A549 (cell line): ENCODE measurements at regions not wholly inside any gene's neighbourhood (a gene's known extent, or its start where the extent isn't known, plus 50 kb on each side); places are given as distances from the start of the nearest gene placed in this dataset.
"Not testable (repeated sequence)": the region's sequence is repeated elsewhere in the genome, so short reads cannot be mapped to it uniquely, and the experiment has no call there.

Source experiments
- CEBPB ChIP-seq, 2 experiments: fragments of >200 bp in 1 of 2; sonication (Bioruptor Twin) in 1 of 2; formaldehyde crosslinking in 1 of 2; IDR thresholded peaks; 2 replicates each; pipeline ENCODE4 v1.6.1; 2012 to 2016
- CHD2 ChIP-seq: fragments of 150-350 bp; IDR thresholded peaks from 2 replicates; pipeline ENCODE4 v1.6.1; 2014; ENCODE audit warnings: low read length; ENCODE audit not compliant: partially characterized antibody
- CTCF ChIP-seq: fragments of >200 bp; sonication (Bioruptor Twin); formaldehyde crosslinking; IDR thresholded peaks from 3 replicates; pipeline ENCODE4 v1.5.1; 2016
- HDAC2 ChIP-seq: fragments of 200-600 bp; sonication (generic); IDR thresholded peaks from 2 replicates; pipeline ENCODE4 v1.6.1; 2016
- MAFK ChIP-seq: fragments of 450-650 bp; IDR thresholded peaks from 2 replicates; pipeline ENCODE4 v1.6.1; 2014; ENCODE audit not compliant: partially characterized antibody
- NR3C1 ChIP-seq: fragments of >200 bp; sonication (Bioruptor Twin); formaldehyde crosslinking; IDR thresholded peaks from 3 replicates; pipeline ENCODE4 v1.6.1; 2017
- POLR2A ChIP-seq: IDR thresholded peaks from 2 replicates; pipeline ENCODE4 v1.6.1; 2012; ENCODE audit warnings: mild to moderate bottlenecking, low read length
- RCOR1 ChIP-seq: fragments of 150-350 bp; IDR thresholded peaks from 2 replicates; pipeline ENCODE4 v1.6.1; 2014; ENCODE audit warnings: antibody characterized with exemption, low read length, low read depth
- REST ChIP-seq: fragments of 200-600 bp; sonication (generic); IDR thresholded peaks from 2 replicates; pipeline ENCODE4 v1.6.1; 2016; ENCODE audit warnings: antibody characterized with exemption, mild to moderate bottlenecking, moderate library complexity
- RFX5 ChIP-seq: fragments of 450-650 bp; IDR thresholded peaks from 2 replicates; pipeline ENCODE4 v1.7.1; 2014; ENCODE audit warnings: antibody characterized with exemption, mild to moderate bottlenecking, moderate library complexity
- SMC3 ChIP-seq: fragments of >200 bp; sonication (Bioruptor Twin); formaldehyde crosslinking; IDR thresholded peaks from 3 replicates; pipeline ENCODE4 v1.6.1; 2018; ENCODE audit warnings: inconsistent platforms

GRCh38 chr7:149574428-149574827, 76.8 kb upstream of the ZNF746 start:
- not testable (repeated sequence) for TF ChIP-seq CTCF; SMC3; REST; RCOR1; MAFK; HDAC2; POLR2A; CHD2; NR3C1; CEBPB (IDR thresholded peaks at IDR 0.05); RFX5
